ENCODE measurements at regions not wholly inside any gene's neighbourhood (a gene's known extent, or its start where the extent isn't known, plus 50 kb on each side); places are given as distances from the start of the nearest gene placed in this dataset.
"Not testable (repeated sequence)": the region's sequence is repeated elsewhere in the genome, so short reads cannot be mapped to it uniquely, and the experiment has no call there.

DNA sequence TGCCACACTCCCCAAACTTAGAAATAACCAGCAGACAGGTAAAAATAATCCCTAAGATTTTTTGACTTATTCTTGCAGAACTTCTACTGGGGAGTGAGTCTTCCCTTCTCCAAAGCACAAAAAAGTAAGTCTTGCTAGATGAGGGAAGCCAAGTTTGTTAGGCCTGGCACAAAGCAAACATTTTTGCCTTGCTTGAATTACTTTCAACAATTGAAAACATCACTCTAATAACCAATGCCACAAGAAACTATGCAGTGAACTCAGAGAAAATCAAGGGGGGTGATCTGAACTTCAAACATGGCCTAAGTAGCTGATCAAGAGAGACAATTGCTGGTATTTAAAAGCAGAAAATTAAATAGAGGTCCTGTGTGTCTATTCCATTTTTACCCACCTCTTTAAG, 123.6 kb upstream of the SLC1A3 start:
- DNase-seq, result no peak

DNA sequence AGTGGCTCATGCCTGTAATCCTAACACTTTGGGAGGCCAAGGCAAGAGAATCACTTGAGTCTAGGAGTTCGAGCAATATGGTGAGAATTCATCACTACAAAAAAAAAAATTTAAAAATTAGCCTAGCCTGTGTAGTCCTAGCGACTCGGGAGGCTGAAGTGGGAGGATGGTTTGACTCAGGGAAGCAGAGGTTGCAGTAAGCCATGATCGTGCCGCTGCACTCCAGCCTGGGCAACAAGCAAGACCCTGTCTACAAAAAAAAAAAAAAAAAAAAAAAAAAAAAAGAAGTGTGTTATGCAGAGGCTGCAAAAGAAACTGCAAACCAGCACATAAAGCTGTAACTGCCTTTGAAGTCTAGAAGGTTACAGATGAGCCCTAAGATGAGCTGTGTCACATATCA, 116.9 kb upstream of the SLC1A3 start:
- DNase-seq, result no peak

DNA sequence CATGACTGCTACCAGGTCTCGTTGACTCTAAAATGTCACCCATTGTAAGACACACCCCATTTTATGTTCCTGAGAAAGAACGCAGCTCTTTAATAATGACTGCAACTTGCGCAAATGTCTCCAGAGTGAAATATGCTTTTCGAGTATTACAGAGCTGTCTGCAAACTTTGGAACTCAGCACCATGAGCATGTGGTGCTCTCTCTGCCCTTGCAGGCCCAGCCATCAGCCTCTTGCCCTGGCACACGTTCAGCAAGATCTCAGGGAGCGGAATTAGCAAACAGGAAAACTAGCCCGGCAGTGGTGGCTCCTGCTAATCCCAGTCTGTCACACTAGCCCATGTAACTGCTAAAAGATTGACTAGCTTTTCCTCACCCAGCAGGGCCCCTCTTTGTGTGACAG, 114.5 kb upstream of the SLC1A3 start:
- no peak for DNase-seq

DNA sequence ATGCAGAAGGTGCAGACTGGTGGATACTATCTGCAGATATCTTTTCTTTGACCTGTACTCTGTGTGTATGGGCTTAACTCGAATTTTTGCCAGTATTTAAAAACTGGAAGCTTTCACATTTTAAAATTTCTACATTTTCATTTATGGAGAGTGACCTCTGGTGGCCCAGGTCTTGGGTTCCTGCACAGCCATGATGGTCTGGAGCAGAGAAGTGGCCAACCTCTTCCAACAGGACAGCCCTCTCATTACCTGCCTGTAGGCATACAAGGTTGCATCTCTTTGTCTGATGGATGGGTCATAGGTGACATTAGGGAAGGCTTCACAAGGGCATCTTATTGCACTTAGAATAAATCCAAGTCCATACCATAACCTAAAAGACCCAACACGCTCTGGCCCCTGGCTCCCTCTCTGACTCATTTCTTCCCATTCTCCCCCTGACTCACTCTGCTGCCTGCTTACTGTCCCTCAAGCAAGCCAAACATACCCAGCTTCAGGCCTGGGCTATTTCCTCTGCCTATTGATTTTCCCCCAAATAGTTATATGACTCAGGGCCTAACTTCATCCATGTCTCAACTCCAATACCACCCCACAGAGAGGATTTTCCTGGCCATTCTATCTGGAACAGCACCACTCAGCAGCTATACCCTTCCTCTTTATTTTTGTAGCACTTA, 113.3 kb upstream of the SLC1A3 start:
- no peak for DNase-seq

DNA sequence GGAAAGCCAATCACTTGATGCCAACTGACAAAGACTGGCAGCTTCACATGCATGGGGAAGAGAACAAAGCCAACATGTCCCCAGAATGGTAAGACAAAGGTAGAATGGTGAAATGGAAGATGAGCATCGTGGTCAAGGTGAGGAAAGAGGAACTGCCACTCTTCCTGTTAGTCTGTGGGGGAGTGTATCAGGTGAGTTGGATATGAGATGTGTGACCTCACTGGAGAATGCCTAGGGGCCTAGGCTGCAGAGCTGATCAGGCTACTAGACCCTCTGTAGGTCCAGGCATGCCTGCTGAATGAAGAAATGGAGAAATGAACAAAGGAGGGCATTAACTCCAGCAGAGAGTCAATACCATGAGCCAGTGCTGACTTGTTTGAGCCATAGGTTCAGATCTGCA, 112.4 kb upstream of the SLC1A3 start:
- no peak for DNase-seq

DNA sequence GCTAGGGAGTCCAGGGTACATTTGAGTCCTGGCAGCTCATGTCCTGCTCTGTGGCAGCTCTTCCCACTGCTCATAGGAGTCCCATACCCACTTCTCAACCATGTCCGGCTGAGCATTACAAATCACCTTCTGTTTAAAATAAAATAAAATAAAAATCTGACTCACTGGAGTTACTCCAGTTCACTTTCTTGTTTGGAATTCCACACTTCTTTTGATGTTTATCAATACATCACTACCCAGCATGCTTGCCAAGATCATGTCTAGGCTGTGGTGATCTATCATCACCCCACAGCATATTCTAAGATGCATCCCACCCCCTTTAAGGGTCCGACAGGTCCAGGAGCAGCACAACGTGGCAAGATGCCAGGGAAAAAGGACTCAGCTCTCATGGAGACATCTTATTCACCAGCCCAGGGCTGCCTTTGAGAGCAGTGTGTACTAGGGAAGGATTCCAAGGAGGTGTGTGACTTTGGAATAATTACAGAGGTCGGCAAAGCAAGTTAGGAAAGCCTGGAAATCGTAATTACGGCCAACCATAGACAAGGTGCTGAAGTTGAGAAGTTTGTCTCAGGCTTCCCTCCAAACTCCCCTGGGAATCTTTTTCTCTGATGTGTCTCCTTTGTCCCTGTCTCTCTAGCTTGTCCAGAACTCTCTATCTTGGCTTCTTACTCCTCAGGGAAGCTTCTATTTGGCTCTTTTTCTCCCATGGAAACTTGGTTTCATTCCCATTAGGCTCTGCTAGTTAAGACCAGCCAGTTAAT, 111.4 kb upstream of the SLC1A3 start:
- no peak for DNase-seq

DNA sequence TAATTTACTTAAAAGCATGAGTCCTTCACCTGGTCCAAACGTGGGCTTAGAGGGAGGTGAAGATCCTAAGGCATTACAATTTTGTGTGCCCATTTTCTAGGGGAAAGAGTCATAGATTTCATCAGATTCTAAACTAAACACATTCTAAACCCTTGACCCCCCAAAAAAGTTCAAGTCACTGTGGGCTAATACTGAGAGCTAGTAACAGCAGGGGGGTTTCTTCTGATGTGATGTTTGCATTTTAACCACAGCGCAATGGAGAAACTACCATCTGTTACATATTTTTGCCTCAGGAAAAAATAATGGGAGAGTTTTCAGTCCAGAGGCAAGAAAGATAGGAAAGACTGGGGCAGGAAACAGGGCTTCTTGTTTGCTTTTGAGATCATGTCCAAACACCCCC, 110.8 kb upstream of the SLC1A3 start:
- no peak for DNase-seq

DNA sequence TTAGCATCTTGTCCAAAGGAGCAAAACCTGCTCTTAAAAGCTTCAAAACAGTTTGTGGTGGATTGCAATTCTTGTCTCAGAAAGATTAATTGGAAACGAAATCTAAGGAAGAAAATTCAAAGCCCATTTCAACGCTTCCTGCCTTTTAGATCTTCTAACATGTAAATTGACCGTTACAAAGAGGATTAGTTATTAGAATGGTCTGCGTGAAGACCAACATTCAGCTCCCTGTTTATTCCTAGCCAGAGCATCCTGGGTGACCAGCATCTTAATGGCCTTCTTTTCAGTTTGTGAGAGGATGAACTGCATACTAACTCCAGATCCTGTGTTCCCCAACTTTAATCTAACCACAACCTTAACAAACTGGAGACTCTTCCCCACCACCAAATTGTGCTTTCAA, 109.9 kb upstream of the SLC1A3 start:
- DNase-seq, result no peak

DNA sequence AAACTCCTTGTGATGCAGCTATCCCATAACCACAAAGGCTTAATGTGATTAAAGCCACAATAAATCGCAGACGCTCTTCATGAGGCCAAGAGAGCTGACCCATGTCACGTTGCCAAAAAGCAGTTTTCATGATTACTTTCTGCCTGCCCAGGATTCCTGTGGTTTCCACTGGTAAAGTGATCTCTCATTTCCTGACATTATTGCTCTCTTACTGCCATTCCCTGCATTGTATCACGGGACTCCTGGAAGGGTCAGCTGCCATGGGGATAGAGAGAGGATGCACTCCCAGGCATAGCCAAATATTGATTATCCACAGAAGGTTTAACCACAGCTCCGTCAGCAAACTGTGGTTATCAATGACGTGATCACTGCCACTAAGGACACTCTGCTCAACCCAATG, 103.8 kb upstream of the SLC1A3 start:
- DNase-seq, result no peak

DNA sequence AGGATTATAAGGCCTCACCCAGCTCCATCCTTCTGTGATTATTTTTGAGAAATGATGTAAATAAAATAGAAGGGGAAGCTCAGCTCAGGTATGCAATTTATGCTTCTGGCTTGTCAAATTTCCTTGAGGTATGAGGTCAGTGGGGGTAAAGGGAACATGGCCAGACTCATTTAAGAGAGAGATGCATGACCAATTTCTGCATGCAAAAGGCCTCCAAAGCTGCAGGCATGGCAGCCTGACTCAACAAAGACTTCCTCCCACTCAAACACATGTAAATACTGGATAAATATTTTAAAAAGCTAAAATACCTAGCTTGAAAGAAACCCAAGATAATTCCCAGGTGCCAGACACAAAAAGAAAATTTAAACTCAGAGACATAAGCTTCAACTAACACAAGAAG, 101.4 kb upstream of the SLC1A3 start:
- no peak for DNase-seq

DNA sequence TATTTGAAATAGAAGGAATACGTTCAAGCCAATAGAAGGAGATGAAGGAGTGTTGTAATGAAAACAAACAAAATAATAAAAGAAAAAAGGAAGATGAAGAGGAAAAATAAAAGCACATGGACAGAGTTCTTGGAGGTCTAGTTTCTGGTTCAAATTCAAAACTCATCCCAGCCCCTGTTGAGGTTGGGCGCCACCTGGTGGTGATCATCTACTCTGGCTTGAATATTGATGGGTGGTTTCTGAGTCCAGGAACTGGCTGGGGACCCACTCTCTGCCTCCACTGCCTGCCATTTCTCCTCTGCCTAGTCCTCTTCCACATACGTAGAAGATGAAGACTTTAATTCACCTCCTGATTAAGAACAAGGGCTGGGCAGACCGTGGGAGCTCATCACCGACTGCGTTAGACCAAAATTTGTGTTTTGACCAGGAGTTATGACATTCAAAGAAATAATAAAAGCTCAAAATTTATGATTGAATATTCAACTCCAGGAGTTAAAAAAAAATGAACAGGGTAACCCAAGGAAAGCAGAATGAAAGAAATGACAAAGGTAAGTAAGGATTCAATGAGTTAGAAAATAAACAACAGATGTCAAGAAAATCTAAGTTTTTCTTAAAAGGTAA, 99.0 kb upstream of the SLC1A3 start:
- DNase-seq, result peak; percentile 64

DNA sequence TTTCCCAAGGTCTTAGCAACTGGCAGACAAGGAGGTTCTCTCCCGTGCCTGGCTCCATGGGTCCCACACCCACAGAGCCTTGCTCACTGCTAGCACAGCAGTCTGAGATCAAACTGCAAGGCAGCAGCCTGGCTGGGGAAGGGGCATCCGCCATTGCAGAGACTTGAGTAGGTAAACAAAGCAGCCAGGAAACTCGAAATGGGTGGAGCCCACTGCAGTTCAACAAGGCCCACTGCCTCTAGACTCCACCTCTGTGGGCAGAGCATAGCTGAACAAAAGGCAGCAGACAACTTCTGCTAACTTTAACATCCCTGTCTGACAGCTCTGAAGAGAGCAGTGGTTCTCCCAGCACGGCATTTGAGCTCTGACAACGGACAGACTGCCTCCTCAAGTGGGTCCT, 98.1 kb upstream of the SLC1A3 start:
- DNase-seq, result not testable (repeated sequence)

DNA sequence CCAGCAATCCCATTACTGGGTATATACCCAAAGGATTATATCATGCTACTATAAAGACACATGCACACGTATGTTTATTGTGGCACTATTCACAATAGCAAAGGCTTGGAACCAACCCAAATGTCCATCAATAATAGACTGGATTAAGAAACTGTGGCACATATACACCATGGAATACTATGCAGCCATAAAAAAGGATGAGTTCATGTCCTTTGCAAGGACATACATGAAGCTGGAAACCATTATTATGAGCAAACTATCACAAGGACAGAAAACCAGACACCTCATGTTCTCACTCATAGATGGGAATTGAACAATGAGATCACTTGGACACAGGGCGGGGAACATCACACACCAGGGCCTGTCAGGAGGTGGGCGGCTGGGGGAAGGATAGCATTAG, 92.8 kb upstream of the SLC1A3 start:
- DNase-seq, result not testable (repeated sequence)

DNA sequence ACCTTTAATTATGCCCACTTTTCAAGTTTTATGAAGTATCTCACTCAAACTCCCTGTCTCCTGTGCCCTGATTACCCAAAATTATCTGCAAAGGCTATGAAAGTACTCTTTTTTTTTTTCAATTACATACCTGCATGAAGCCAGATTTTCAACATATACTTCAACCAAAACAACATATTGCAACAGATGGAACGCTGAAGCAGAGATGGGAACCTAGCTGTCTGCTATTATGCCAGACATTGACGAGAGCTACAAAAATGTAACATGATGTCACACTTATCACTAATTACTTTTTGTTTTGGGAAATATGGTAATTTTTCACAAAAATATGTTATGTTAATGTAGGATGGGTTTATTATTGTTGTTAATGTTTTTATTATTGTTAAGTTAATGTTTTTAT, 86.5 kb upstream of the SLC1A3 start:
- DNase-seq, result no peak

DNA sequence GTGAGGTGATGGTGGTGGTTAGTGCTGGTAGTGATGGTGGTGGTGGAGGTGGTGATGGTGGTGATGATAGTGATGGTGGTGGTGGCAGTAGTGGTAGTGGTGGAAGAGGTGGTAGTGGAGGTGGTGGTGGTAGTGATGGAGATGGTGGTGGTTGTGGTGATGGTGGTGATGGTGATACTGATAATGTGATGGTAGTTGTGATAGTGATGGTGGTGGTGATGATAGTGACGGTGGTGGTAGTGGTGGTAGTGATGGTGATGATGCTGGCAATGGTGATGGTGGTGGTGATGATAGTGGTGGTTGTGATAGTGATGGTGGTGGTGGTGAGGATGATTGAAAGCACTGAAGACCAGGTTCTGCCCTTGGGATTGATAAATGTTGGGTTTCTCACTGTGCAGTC, 85.2 kb upstream of the SLC1A3 start:
- DNase-seq, result no peak

DNA sequence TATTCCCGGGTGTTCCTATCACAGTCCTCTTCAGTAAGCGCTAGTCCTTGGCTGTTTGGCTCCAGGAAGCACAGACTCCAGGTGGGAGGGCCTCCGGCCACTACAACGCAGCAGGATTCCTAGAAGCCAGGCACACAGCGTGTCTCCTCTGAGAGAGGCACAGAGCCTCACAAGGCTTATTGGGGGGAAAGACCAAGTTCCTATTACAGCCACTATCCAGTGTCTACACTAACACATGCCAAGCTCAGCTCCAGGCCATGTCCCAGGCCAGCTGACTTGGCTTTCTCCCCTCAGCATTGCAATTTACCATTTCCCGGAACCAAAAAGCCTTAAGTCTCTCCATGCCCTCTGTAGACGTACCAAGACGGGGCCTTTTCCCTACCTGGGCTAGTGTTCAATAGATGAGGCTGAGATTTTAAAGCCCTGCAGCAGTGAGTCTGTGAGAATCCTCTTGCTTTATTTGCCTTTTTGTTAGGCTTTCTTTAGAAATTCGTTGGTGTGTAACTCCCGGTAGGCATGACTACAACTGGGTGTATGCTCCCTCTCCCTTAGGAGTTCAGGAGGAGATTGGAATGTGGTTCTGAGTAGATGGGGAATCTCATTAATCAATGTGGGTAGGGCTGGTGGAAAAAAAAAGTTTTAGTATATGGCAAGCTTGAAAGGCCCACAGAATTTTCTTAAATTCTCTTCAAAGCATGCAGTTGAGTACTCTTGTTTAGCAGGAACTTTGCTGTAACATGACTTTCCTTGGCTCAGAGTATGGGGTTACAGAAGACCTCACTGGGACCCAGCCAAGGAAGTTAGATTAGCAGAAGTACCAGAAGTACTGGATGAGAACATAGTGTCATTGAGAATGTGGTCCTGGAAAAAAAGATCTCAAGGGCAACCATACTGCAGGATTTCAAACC, 84.3 kb upstream of the SLC1A3 start:
- DNase-seq, result no peak

DNA sequence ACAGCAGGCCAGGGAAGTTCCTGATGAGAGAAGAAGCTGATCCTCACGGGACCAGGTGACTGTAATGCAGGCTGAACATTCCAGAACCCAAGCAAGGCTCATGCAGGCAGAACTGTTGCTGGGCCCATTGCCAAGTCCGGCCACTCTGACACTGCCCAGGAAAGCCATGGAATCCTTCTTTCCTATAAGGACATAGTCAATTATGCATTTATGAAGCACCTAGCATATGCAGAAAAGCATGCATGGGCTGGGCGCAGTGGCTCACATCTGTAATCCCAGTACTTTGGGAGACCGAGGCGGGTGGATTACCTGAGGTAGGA, 83.7 kb upstream of the SLC1A3 start:
- no peak for DNase-seq

DNA sequence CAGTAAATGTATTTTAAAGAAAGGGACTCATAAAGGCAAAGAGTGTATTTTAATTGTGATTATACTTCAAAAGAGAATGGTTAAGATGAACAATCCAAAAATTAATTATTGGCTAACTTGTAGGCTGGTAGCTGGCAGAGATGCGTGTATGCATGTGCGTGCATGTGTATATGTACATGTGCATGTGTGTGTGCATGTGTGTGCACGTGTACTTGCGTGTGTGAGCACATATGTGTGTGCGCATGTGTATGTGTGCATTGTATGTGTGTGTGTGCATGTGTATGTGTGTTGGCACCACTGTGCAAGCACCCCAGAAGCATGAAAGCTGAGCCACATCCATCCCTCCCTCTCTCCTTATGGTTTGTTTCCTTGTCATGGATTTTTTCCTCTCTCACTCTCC, 83.0 kb upstream of the SLC1A3 start:
- DNase-seq, result no peak

DNA sequence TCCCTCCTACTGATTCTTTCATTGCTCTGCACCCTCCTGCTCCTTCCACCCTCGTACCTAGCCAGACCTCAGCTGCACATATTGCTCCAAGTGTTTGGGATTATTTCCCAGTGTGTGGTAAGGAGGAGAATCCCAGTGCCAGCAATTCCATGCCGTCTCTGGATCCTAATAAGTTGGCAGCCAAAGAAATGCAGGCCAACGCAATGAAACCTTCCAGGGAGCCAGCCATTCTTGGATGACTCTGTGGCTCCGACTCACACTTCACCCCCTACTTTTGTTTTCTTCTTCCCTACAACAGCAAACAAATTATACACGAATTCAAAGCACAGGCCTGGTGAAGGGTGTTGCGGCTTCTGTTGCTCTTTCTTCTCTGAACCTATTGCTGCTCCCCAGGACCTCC, 82.5 kb upstream of the SLC1A3 start:
- no peak for DNase-seq

DNA sequence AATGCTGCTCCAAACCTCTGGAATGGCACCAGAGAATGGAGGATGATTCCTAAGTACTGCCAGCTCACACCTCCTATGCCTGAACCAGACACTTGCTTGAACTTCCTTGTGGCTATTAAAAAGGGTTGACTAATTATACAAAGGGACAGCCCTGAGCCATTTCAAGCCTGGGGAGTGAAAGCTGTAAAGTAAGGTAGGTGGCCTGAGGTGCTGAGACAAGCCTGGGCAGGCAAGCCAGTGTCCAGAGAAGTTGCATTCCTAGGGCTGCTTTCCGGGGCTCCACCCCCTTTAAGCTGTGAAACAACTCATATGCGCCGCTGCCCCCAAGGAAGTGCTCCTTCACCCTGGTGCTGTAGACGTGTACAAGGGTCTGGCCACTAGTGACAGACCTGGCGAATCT, 79.9 kb upstream of the SLC1A3 start:
- no peak for DNase-seq

DNA sequence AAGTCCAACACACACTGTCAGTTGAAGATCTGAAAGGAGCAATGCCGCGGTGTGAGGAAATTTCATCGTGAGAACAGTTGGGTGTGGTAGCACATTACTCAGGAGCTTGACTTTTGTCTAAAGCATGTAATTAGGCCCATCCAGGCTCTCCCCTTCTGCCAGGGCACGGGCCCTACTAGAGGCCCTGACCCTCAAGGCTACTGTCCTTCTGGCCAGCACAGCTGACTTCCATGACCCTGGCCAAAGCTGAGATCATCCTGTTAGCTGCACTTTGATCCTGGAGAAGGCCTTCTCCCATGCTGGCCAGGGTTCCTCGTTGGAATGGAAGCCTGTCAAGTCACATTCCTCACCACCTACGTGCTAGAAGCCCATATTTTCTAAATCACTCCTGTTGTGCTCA, 77.8 kb upstream of the SLC1A3 start:
- DNase-seq, result no peak

DNA sequence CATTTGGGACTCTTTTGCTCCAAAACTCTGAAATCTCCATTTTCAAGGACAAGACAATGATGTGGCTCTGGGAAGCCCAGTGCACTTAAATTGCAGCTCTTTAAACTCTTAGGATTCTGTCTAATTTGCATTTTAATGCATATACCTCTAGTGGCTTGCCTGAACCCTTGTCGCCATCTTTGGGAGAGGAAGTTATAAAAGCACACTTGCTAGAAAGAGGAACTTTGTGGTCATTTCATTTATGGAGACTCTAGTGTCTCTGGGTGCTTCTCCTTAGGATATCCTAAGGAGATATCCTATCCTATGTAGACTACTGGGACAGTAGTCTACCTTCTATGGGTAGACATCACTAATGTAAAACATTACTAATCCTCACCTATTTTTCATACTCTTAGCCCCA, 77.3 kb upstream of the SLC1A3 start:
- DNase-seq, result no peak

DNA sequence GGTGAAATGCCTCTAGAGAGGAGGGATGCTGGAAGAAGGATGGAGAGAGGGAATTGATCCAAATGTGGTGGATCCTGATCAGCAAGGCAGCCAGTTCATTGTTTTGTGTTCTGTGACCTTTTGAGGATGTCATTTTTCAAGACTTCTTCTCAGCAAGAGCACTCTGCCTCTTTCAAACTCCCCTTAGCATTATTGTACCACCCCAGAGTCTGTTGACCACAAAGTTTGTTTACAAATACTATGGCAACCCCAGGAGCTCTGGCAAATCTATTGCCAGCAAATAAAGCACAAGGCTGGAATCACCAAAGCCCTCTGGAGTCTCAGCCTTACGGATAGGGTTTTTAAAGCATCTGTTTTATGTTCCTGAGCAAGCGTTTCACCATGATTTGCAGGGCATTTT, 76.2 kb upstream of the SLC1A3 start:
- no peak for DNase-seq

DNA sequence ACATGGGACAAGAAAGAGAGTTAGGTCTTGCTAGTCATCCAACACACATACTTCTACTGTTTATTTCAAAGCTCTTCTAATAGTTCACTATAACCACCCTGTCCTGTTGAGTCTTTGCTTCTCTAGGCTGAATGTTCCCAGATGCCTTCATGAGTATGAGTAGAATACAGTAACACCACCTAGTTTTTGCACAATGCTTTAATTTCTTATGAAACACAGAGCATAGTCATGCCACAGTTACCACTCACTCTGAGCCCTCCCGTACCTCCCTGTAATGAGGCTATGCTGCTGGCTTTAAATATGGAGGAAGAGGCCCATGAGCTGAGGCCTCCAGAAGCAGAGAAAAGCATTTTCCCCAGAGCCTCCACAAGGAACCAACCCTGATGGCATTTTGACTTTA, 75.0 kb upstream of the SLC1A3 start:
- no peak for DNase-seq
